ENCODE measurements at regions not wholly inside any gene's neighbourhood (a gene's known extent, or its start where the extent isn't known, plus 50 kb on each side); places are given as distances from the start of the nearest gene placed in this dataset.

DNA sequence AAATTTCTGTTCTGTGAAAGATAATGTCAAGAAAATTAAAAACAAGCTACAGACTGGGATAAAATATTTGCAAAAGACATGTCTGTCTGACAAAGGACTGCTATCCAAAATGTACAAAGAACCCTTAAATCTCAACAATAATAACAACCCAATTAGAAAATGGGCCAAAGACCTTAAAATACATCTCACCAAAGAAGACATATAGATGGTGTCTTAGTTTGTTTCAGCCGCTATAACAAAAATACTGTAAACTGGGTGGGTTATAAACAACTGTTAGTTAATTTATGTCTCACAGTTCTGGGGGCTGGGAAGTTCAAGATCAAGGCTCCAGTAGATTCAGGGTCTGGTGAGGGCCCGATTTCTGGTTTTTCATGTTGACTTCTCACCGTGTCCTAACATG lies 106.2 kb upstream of the AGTR1 start:
- Histone ChIP-seq H3K27ac (replicated peaks) (no peak overlapping the region), H3K4me3 (replicated peaks; ENCODE audit: insufficient read depth, low read length) (no peak overlapping the region), H3K27me3 (ENCODE audit: insufficient read depth, poor library complexity, severe bottlenecking) (no peaks in the 10 kb centered on the region)
- TF ChIP-seq POLR2AphosphoS5 (IDR thresholded peaks at IDR 0.05; ENCODE audit: low read depth): no peak
- no peak for TF ChIP-seq SPI1 (IDR thresholded peaks at IDR 0.05; ENCODE audit: borderline replicate concordance, low read depth)
- no peak for TF ChIP-seq GABPA (IDR thresholded peaks at IDR 0.05; ENCODE audit: low read depth)
- TF ChIP-seq, protein P1, sequence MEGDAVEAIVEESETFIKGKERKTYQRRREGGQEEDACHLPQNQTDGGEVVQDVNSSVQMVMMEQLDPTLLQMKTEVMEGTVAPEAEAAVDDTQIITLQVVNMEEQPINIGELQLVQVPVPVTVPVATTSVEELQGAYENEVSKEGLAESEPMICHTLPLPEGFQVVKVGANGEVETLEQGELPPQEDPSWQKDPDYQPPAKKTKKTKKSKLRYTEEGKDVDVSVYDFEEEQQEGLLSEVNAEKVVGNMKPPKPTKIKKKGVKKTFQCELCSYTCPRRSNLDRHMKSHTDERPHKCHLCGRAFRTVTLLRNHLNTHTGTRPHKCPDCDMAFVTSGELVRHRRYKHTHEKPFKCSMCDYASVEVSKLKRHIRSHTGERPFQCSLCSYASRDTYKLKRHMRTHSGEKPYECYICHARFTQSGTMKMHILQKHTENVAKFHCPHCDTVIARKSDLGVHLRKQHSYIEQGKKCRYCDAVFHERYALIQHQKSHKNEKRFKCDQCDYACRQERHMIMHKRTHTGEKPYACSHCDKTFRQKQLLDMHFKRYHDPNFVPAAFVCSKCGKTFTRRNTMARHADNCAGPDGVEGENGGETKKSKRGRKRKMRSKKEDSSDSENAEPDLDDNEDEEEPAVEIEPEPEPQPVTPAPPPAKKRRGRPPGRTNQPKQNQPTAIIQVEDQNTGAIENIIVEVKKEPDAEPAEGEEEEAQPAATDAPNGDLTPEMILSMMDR (IDR thresholded peaks at IDR 0.05; ENCODE audit: insufficient read depth, low read length): no peak
- TF ChIP-seq, protein P2, sequence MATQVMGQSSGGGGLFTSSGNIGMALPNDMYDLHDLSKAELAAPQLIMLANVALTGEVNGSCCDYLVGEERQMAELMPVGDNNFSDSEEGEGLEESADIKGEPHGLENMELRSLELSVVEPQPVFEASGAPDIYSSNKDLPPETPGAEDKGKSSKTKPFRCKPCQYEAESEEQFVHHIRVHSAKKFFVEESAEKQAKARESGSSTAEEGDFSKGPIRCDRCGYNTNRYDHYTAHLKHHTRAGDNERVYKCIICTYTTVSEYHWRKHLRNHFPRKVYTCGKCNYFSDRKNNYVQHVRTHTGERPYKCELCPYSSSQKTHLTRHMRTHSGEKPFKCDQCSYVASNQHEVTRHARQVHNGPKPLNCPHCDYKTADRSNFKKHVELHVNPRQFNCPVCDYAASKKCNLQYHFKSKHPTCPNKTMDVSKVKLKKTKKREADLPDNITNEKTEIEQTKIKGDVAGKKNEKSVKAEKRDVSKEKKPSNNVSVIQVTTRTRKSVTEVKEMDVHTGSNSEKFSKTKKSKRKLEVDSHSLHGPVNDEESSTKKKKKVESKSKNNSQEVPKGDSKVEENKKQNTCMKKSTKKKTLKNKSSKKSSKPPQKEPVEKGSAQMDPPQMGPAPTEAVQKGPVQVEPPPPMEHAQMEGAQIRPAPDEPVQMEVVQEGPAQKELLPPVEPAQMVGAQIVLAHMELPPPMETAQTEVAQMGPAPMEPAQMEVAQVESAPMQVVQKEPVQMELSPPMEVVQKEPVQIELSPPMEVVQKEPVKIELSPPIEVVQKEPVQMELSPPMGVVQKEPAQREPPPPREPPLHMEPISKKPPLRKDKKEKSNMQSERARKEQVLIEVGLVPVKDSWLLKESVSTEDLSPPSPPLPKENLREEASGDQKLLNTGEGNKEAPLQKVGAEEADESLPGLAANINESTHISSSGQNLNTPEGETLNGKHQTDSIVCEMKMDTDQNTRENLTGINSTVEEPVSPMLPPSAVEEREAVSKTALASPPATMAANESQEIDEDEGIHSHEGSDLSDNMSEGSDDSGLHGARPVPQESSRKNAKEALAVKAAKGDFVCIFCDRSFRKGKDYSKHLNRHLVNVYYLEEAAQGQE (IDR thresholded peaks at IDR 0.05; ENCODE audit: insufficient replicate concordance, low read depth): no peak
- no peak for DNase-seq (ENCODE audit: low read depth in 1 of 2, low spot score in 1 of 2)

DNA sequence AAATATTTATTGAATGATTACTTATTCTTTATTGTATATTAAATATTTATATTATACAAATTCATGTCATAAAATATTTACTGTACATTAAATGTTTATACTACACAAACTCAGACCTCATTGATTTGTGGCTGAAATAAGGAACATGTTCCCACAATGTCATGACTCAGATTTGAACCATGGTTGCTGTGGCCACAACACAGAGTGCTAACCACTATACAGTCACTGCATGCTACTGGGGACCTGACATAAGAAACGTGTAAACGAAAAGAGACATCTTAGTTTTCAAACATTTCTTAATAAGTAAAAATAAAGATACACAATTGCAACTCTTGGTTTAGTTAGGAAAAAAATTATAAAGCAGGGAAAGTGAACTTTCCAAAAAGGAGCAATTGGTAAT lies 99.1 kb upstream of the AGTR1 start:
- no peak for DNase-seq (ENCODE audit: low read depth in 1 of 2, low spot score in 1 of 2)
- H3K4me3 ChIP-seq (replicated peaks; ENCODE audit: insufficient read depth, low read length): no peak overlapping the region
- no peaks in the 10 kb centered on the region for H3K27me3 ChIP-seq (ENCODE audit: insufficient read depth, poor library complexity, severe bottlenecking)
- no peak overlapping the region for H3K27ac ChIP-seq (replicated peaks)
- TF ChIP-seq SPI1 (IDR thresholded peaks at IDR 0.05; ENCODE audit: borderline replicate concordance, low read depth): no peak
- TF ChIP-seq GABPA (IDR thresholded peaks at IDR 0.05; ENCODE audit: low read depth): no peak
- TF ChIP-seq, protein P2 (IDR thresholded peaks at IDR 0.05; ENCODE audit: insufficient replicate concordance, low read depth): no peak
- TF ChIP-seq POLR2AphosphoS5 (IDR thresholded peaks at IDR 0.05; ENCODE audit: low read depth): no peak
- TF ChIP-seq, protein P1 (IDR thresholded peaks at IDR 0.05; ENCODE audit: insufficient read depth, low read length): no peak

DNA sequence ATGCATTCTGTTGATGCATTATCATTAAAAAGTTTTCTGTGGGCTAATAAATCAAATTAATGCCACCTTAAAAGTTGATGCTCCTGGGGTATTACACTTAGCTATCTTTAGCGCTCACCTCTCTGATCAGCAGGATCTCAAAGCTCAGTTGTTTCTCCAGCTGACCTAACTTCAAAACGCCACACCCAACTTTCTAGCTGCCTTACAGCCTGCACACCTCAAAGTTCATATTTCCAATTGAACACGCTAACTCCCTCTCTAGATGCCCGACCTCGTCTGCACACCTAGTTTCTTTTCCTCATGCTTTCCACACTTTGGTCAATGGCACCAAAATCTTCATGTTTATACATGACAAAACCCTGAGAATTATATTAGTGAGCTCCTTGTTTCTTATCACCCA lies 98.2 kb upstream of the AGTR1 start:
- no peak for TF ChIP-seq SPI1 (IDR thresholded peaks at IDR 0.05; ENCODE audit: borderline replicate concordance, low read depth)
- no peak for TF ChIP-seq GABPA (IDR thresholded peaks at IDR 0.05; ENCODE audit: low read depth)
- TF ChIP-seq, protein P1 (IDR thresholded peaks at IDR 0.05; ENCODE audit: insufficient read depth, low read length): no peak
- no peak for TF ChIP-seq POLR2AphosphoS5 (IDR thresholded peaks at IDR 0.05; ENCODE audit: low read depth)
- H3K27ac ChIP-seq (replicated peaks): no peak overlapping the region
- H3K4me3 ChIP-seq (replicated peaks; ENCODE audit: insufficient read depth, low read length): no peak overlapping the region
- DNase-seq (ENCODE audit: low read depth in 1 of 2, low spot score in 1 of 2): no peak
- H3K27me3 ChIP-seq (ENCODE audit: insufficient read depth, poor library complexity, severe bottlenecking): no peaks in the 10 kb centered on the region

DNA sequence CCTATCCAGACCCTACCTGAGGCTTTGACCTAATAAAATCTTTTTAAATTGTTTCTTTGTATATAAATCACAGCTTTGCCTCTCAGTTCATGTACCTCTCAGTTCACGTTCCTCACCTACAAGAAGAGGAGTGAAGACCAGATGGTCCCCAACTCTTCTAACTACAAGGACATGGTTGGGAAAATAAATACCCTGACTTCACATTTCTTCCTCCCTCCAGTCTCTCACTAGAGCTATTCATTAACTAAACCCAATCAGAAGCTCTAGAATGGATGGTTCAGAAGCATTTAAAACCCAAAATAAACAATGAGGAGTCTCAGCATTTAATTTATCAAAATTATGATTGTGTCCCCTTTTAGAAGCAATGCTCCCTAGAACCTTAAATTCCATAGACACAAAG lies 97.3 kb upstream of the AGTR1 start:
- Histone ChIP-seq H3K27ac (replicated peaks) (no peak overlapping the region), H3K27me3 (ENCODE audit: insufficient read depth, poor library complexity, severe bottlenecking) (no peaks in the 10 kb centered on the region), H3K4me3 (replicated peaks; ENCODE audit: insufficient read depth, low read length) (no peak overlapping the region)
- no peak for DNase-seq (ENCODE audit: low read depth in 1 of 2, low spot score in 1 of 2)
- TF ChIP-seq POLR2AphosphoS5 (IDR thresholded peaks at IDR 0.05; ENCODE audit: low read depth) (no peak), SPI1 (IDR thresholded peaks at IDR 0.05; ENCODE audit: borderline replicate concordance, low read depth) (no peak), GABPA (IDR thresholded peaks at IDR 0.05; ENCODE audit: low read depth) (no peak)
- TF ChIP-seq, protein P2 (IDR thresholded peaks at IDR 0.05; ENCODE audit: insufficient replicate concordance, low read depth): no peak
- TF ChIP-seq, protein P1 (IDR thresholded peaks at IDR 0.05; ENCODE audit: insufficient read depth, low read length): no peak

Data from HL-60 (cell line).